GM21737 (cell line): ENCODE measurements at regions not wholly inside any gene's neighbourhood (a gene's known extent, or its start where the extent isn't known, plus 50 kb on each side); places are given as distances from the start of the nearest gene placed in this dataset.
"Not testable (repeated sequence)": the region's sequence is repeated elsewhere in the genome, so short reads cannot be mapped to it uniquely, and the experiment has no call there.

Source experiments
- ATAC-seq: cut with Tn5 transposase; IDR thresholded peaks from one replicate; pipeline ENCODE4 v1.9.1; 2021; ENCODE audit warnings: mild to moderate bottlenecking, moderate library complexity; ENCODE audit not compliant: unreplicated experiment

- ATAC-seq = no peak
Observed at GRCh38 chr5:17081142-17081541, 136.3 kb upstream of the BASP1 start.

GRCh38 chr5:17083276-17083675 lies 134.2 kb upstream of the BASP1 start:
- not testable (repeated sequence) for ATAC-seq

DNA sequence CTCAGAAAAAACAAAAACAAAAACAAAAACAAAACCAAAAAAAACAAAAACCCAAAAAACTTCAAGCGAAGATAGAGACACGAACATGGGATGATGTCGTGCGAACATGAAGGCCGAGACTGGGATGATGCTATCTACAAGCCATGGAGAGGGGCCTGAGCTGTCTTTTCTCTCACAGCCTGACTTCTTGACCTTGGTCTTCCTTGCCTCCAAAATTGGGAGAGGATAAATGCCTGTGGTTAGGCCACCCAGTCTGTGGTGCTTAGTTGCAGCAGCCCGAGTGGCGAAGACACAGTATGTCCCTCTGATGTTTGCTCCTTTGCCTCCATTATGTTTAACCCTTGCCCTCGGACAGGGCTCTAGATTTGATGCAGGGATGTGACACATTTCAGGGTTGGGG lies 130.4 kb upstream of the BASP1 start:
- ATAC-seq = no peak

- ATAC-seq = no peak
Observed at GRCh38 chr5:17088051-17088450, 129.4 kb upstream of the BASP1 start.

- no peak for ATAC-seq
Observed at GRCh38 chr5:17089001-17089400, 128.4 kb upstream of the BASP1 start.

DNA sequence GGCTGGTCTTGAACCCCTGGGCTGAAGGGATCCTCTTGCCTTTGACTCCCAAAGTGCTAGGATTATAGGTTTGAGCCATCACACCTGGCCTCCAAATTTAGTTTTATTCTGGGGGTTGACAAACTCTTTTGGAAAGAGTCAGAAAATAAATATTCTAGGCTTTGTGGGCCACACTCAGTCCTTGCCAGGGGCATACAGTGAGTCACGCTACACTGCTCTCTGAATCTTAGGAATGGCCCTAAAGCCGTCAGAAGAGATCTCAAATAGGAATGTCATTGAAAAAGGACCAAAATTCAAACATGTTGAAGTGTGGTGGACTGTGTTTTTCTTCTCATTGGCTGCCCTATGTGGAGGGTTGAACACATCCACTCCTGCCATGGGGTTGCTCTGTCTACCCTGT lies 127.7 kb upstream of the BASP1 start:
- ATAC-seq = no peak

- no peak for ATAC-seq
Observed at GRCh38 chr5:17090839-17091238, 126.6 kb upstream of the BASP1 start.

DNA sequence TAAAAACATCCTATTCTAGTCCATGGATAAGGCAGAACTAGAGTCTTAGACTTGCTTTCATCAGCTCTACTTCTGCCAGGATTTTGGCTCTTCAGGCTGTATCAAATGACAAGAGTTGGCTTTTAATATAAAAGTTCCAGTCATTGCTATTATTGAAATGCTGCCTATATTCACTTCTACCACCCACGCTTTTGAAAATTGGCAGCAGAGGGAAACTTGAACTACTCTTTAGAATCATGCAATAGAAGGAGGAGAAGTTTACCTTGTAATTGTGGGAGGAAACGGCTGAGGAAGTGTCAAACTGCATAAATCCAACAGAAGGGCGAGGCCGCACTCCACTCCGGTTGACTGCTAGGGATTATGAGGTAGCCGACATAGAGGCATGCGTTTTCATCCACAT lies 122.6 kb upstream of the BASP1 start:
- ATAC-seq = no peak

GRCh38 chr5:17096952-17097695 lies 120.3 kb upstream of the BASP1 start:
- ATAC-seq = no peak

DNA sequence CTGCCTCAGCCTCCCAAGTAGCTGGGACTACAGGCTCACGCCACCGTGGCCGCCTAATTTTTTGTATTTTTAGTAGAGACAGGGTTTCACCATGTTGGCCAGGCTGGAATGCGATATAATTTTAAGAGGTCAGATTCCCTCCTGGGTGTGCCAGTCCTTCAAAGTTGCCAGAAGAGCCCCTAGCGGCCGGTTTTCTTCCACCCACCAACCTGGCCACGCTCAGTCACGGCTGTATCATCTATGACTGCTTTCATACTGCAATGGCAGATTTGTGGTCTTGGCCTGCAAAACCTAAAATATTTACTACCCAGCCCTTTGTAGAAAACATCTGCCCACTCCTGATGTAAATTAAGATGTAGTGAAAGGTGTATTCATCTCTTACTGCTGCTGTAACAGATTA lies 117.5 kb upstream of the BASP1 start:
- ATAC-seq = no peak

GRCh38 chr5:17103461-17103860 lies 114.0 kb upstream of the BASP1 start:
- ATAC-seq = no peak

GRCh38 chr5:17105744-17106418 lies 111.5 kb upstream of the BASP1 start:
- ATAC-seq = no peak

- no peak for ATAC-seq
Observed at GRCh38 chr5:17106521-17106920, 110.9 kb upstream of the BASP1 start.

DNA sequence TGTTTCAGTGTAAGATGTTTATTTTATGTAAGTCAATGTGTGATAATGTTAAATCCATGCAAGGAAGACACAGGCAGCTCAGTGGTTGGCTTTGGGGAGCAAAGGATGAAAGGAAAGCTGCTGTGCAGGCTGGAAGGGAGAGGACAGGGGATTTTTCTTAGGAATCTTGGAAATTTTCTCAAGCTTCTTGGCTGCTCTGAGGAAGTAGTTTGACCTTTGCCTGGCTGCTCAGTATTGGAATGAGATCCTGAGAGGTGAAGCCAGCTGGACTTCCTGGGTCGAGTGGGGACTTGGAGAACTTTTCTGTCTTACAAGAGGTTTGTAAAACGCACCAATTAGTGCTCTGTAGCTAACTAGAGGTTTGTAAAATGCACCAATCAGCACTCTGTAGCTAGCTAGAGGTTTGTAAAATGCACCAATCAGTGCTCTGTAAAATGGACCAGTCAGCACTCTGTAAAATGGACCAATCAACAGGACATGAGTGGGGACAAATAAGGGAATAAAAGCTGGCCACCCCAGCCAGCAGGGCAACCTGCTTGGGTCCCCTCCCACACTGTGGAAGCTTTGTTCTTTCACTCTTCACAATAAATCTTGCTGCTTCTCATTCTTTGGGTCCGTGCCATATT lies 105.2 kb upstream of the BASP1 start:
- ATAC-seq = not testable (repeated sequence)

DNA sequence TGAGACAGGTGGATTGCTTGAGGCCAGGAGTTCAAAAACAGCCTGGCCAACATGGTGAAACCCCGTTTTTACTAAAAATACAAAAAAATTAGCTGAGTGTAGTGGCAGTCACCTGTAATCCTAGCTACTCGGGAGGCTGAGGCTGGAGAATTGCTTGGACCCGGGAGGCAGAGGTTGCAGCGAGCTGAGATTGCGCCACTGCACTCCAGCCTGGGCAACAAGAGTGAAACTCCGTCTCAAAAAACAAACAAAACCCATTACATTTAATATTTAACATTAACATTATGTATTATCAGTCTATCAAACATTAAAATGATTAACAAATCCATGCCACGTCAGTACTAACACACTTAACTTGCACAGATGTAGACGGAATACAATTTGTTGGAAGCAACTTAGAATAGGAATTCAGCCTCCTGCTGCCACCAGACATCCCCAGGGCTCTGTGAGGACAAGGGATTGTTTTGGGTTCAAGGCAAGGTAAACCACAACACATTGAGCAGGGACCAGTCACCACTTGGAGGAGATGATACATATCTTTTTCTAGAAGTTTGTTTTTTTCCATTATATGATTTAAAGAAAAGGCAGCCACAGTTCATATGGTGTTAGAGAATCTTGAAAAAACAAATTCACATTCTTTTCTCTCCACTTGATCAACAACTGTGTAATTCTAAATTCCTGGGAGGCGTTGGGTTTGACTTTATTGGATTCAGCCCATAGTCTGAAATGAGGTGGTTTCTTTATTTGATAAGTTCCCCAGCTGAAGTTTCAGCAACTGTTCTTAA lies 104.1 kb upstream of the BASP1 start:
- ATAC-seq = no peak

- no peak for ATAC-seq
Observed at GRCh38 chr5:17114233-17114632, 103.2 kb upstream of the BASP1 start.

DNA sequence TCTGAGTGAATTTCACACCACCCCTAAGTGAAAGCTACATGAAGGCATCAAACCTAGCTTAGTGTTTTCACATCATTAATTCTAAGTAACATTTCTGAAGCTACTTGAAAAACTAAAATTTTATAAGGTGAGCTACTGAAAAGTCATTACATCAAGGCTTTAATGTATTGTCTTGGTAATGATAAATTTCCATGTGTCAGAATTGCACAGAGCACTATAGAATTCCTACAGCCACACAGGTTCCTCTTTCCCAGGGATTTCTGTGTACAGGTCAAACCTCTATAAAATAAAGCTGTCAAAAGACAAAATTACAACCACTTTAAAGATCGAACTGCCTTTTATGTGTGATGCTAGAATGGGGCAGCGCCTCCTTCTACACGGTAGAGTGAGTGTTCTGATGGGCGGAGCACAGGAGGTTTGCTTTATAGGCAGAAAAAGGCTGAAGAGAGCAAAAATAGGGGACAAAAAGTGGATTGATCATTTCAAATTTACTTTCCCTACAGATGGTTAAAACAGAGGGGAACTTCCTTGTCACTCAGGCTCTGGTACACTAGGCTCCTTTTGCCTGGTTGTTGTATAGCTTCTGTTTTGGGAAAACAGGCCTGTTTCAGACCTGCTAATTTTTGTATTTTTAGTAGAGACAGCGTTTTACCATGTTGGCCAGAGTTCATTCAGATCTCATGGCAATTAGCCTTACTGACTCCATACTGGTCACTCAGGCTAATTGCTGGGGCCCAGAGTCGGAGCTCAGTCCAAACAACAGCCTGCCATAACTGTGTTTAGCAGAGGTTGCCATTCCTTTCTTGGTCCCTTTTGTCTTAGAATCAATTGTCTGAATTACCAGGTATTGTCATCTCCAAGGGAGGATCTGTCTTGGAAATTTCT lies 102.5 kb upstream of the BASP1 start:
- ATAC-seq = no peak

DNA sequence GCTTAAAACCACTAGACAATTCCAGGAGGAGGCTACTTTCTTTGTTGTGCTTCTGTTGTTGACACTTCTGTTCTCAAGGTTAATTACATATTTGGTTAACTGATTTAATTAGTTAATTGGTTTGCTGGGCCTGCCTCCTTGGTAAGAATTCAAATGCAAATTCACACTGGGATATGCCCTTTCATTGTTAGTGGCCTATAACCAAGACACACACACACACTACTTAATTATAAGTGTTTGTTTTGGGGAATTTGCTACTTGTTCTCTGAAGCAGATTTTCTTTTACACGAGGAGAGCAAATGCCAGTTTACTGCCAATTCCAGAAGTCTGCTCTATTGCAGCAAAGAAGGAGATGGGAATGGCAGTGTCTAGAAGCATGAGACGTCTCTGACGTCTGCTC lies 101.6 kb upstream of the BASP1 start:
- ATAC-seq = no peak

DNA sequence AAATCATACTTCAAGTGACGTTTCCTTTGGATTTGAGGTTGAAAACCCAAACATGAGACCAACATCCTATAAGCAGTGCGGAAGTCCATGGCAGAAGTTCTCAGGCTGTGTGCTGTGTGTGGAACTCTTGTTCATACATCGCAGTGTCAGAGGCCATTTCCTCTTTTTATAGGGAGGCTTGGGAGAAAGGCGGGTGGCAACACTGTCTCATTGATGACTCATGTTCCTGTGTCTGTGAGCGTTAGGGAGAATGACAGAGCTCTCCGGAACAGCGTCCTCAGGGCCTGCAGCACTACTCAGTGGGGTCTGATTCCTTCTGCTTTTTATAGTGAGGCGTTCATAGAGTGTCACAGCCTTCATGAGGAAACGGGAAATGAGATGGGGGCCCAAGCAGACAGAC lies 98.8 kb upstream of the BASP1 start:
- peak; percentile 84 for ATAC-seq

GRCh38 chr5:17120209-17120608 lies 97.2 kb upstream of the BASP1 start:
- no peak for ATAC-seq
